ENCODE measurements at regions not wholly inside any gene's neighbourhood (a gene's known extent, or its start where the extent isn't known, plus 50 kb on each side); places are given as distances from the start of the nearest gene placed in this dataset.

GRCh38 chr5:122607818-122608217 is 167.1 kb upstream of the SNX2 start:
- no peak overlapping the region for H3K27ac ChIP-seq (ENCODE audit: low read length)
- H2AFZ ChIP-seq (ENCODE audit: low read length) = no peak overlapping the region
- H3K4me1 ChIP-seq (ENCODE audit: low read length) = no peaks in the 10 kb centered on the region
- H3F3A ChIP-seq (ENCODE audit: insufficient read depth, low read length) = no peaks in the 10 kb centered on the region
- H3K9ac ChIP-seq (ENCODE audit: low read length) = no peak overlapping the region
- no peaks in the 10 kb centered on the region for H3K9me2 ChIP-seq (replicated peaks; ENCODE audit: insufficient read depth, low read length)
- TF ChIP-seq EZH2 (optimal IDR thresholded peaks at IDR 0.05; ENCODE audit: low read depth, low read length) (no peak), EZH2phosphoT487 (IDR thresholded peaks at IDR 0.05; ENCODE audit: low read length) (no peak), CTCF (IDR thresholded peaks at IDR 0.05; ENCODE audit: low read length) (no peak)
- no peaks in the 10 kb centered on the region for H3K79me2 ChIP-seq (ENCODE audit: low read length)
- DNase-seq = no peak
- no peaks in the 10 kb centered on the region for H3K36me3 ChIP-seq (replicated peaks; ENCODE audit: insufficient read depth, low read length)
- H4K20me1 ChIP-seq (ENCODE audit: insufficient read depth, low read length) = no peaks in the 10 kb centered on the region
- no peak overlapping the region for H3K4me2 ChIP-seq (ENCODE audit: low read depth, low read length)
- no peaks in the 10 kb centered on the region for H3K9me3 ChIP-seq (replicated peaks; ENCODE audit: insufficient read depth, low read length)
- H3K4me3 ChIP-seq (ENCODE audit: low read length) = no peak overlapping the region
- H3K27me3 ChIP-seq (replicated peaks; ENCODE audit: insufficient read depth, low read length) = no peaks in the 10 kb centered on the region

GRCh38 chr5:122608222-122608621 is 166.7 kb upstream of the SNX2 start:
- Histone ChIP-seq H3K9me3 (replicated peaks; ENCODE audit: insufficient read depth, low read length) (no peaks in the 10 kb centered on the region), H3K79me2 (ENCODE audit: low read length) (no peaks in the 10 kb centered on the region), H3K4me1 (ENCODE audit: low read length) (no peaks in the 10 kb centered on the region), H3K9ac (ENCODE audit: low read length) (no peak overlapping the region), H3K9me2 (replicated peaks; ENCODE audit: insufficient read depth, low read length) (no peaks in the 10 kb centered on the region), H3K4me2 (ENCODE audit: low read depth, low read length) (no peak overlapping the region), H3K4me3 (ENCODE audit: low read length) (no peak overlapping the region), H3K27me3 (replicated peaks; ENCODE audit: insufficient read depth, low read length) (no peaks in the 10 kb centered on the region), H3F3A (ENCODE audit: insufficient read depth, low read length) (no peaks in the 10 kb centered on the region), H4K20me1 (ENCODE audit: insufficient read depth, low read length) (no peaks in the 10 kb centered on the region), H3K27ac (ENCODE audit: low read length) (no peak overlapping the region), H3K36me3 (replicated peaks; ENCODE audit: insufficient read depth, low read length) (no peaks in the 10 kb centered on the region), H2AFZ (ENCODE audit: low read length) (no peak overlapping the region)
- TF ChIP-seq EZH2 (optimal IDR thresholded peaks at IDR 0.05; ENCODE audit: low read depth, low read length) = no peak
- no peak for TF ChIP-seq EZH2phosphoT487 (IDR thresholded peaks at IDR 0.05; ENCODE audit: low read length)
- no peak for DNase-seq

GRCh38 chr5:122611406-122611805 is 163.5 kb upstream of the SNX2 start:
- Histone ChIP-seq H3K4me1 (ENCODE audit: low read length) (no peaks in the 10 kb centered on the region), H3K27me3 (replicated peaks; ENCODE audit: insufficient read depth, low read length) (no peaks in the 10 kb centered on the region), H3K79me2 (ENCODE audit: low read length) (no peaks in the 10 kb centered on the region), H3K9ac (ENCODE audit: low read length) (no peak overlapping the region), H4K20me1 (ENCODE audit: insufficient read depth, low read length) (no peaks in the 10 kb centered on the region), H2AFZ (ENCODE audit: low read length) (no peak overlapping the region), H3F3A (ENCODE audit: insufficient read depth, low read length) (no peaks in the 10 kb centered on the region), H3K9me3 (replicated peaks; ENCODE audit: insufficient read depth, low read length) (no peaks in the 10 kb centered on the region), H3K9me2 (replicated peaks; ENCODE audit: insufficient read depth, low read length) (no peaks in the 10 kb centered on the region), H3K27ac (ENCODE audit: low read length) (no peak overlapping the region), H3K4me3 (ENCODE audit: low read length) (no peak overlapping the region), H3K4me2 (ENCODE audit: low read depth, low read length) (no peak overlapping the region), H3K36me3 (replicated peaks; ENCODE audit: insufficient read depth, low read length) (no peaks in the 10 kb centered on the region)
- DNase-seq = no peak
- TF ChIP-seq EZH2phosphoT487 (IDR thresholded peaks at IDR 0.05; ENCODE audit: low read length) = no peak
- no peak for TF ChIP-seq CTCF (IDR thresholded peaks at IDR 0.05; ENCODE audit: low read length)
- TF ChIP-seq EZH2 (optimal IDR thresholded peaks at IDR 0.05; ENCODE audit: low read depth, low read length) = no peak

GRCh38 chr5:122612901-122613300 is 162.0 kb upstream of the SNX2 start:
- Histone ChIP-seq H3K27me3 (replicated peaks; ENCODE audit: insufficient read depth, low read length) (no peaks in the 10 kb centered on the region), H3K9me3 (replicated peaks; ENCODE audit: insufficient read depth, low read length) (no peaks in the 10 kb centered on the region), H3K9me2 (replicated peaks; ENCODE audit: insufficient read depth, low read length) (no peaks in the 10 kb centered on the region), H3K36me3 (replicated peaks; ENCODE audit: insufficient read depth, low read length) (no peaks in the 10 kb centered on the region), H3K4me2 (ENCODE audit: low read depth, low read length) (no peak overlapping the region), H3K9ac (ENCODE audit: low read length) (no peak overlapping the region), H2AFZ (ENCODE audit: low read length) (no peak overlapping the region), H3K4me1 (ENCODE audit: low read length) (no peaks in the 10 kb centered on the region), H3K79me2 (ENCODE audit: low read length) (no peaks in the 10 kb centered on the region), H3K4me3 (ENCODE audit: low read length) (no peak overlapping the region), H4K20me1 (ENCODE audit: insufficient read depth, low read length) (no peaks in the 10 kb centered on the region), H3F3A (ENCODE audit: insufficient read depth, low read length) (no peaks in the 10 kb centered on the region), H3K27ac (ENCODE audit: low read length) (no peak overlapping the region)
- DNase-seq = no peak
- no peak for TF ChIP-seq EZH2phosphoT487 (IDR thresholded peaks at IDR 0.05; ENCODE audit: low read length)
- no peak for TF ChIP-seq EZH2 (optimal IDR thresholded peaks at IDR 0.05; ENCODE audit: low read depth, low read length)
- TF ChIP-seq CTCF (IDR thresholded peaks at IDR 0.05; ENCODE audit: low read length) = no peak

Measured in MM.1S (cell line).